ENCODE measurements at regions not wholly inside any gene's neighbourhood (a gene's known extent, or its start where the extent isn't known, plus 50 kb on each side); places are given as distances from the start of the nearest gene placed in this dataset.

DNA sequence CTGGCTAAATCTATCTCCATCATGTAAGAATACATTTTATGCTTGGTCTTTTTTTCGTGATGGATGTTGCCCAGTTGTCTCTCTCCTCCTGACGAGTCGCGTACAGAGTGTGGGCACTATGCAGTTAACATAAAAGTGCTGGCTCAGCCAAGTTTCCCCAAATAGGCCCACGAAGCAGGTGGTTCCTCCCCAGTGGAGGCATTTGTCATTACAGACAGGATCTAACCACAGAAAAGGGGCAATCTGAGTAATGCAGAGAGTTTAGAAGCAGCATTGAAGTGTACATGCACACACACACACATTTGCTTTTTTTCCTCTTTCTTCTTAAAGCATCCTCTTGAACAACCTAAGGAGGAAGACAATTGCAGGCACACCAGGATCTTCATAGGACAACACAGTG, 188.7 kb upstream of the VCX start:
- H2BK15ac ChIP-seq (ENCODE audit: low read length), result no peak overlapping the region
- WGBS, 2 donors (ENCODE audit: extremely low coverage in 2 of 2, insufficient read length in 2 of 2, insufficient replicate concordance in 1 of 2), result no CpG with 5 or more reads among the region's 5 CpGs
- no peak overlapping the region for H3K23ac ChIP-seq (ENCODE audit: low read depth, low read length, poor library complexity)
- H4K8ac ChIP-seq (ENCODE audit: low read depth, low read length), result no peak overlapping the region
- no peaks in the 10 kb centered on the region for H3K27me3 ChIP-seq (ENCODE audit: control insufficient read depth in 3 of 3, insufficient read depth in 3 of 3, low read depth in 1 of 3, low read length in 3 of 3)
- no peaks in the 10 kb centered on the region for H3K36me3 ChIP-seq (replicated peaks in 1 of 2; ENCODE audit: control insufficient read depth in 2 of 2, insufficient read depth in 2 of 2, low read length in 2 of 2)
- H3K4ac ChIP-seq (ENCODE audit: low read length), result no peak overlapping the region
- H3K4me3 ChIP-seq (ENCODE audit: low read length in 2 of 2), result no peak overlapping the region
- H3K18ac ChIP-seq (ENCODE audit: low read length), result no peak overlapping the region
- H2AK5ac ChIP-seq (ENCODE audit: low read depth, low read length), result no peak overlapping the region
- no peak overlapping the region for H3K4me2 ChIP-seq (ENCODE audit: insufficient read depth, low read length, poor library complexity, severe bottlenecking)
- no peak overlapping the region for H3K27ac ChIP-seq (replicated peaks; ENCODE audit: low read length)
- no peak overlapping the region for H3K14ac ChIP-seq (ENCODE audit: low read length)
- H2BK12ac ChIP-seq (ENCODE audit: low read length), result no peak overlapping the region
- H2BK120ac ChIP-seq (ENCODE audit: low read depth, low read length), result no peak overlapping the region
- no peaks in the 10 kb centered on the region for H3K79me1 ChIP-seq (ENCODE audit: low read depth, low read length)
- H3K9me3 ChIP-seq (replicated peaks in 1 of 2; ENCODE audit: control insufficient read depth in 2 of 2, insufficient read depth in 1 of 2, low read depth in 1 of 2, low read length in 2 of 2), result no peaks in the 10 kb centered on the region
- H2AFZ ChIP-seq (ENCODE audit: low read length), result no peak overlapping the region
- H4K91ac ChIP-seq (ENCODE audit: low read depth, low read length, poor library complexity), result no peak overlapping the region
- no peak for DNase-seq (ENCODE audit: low spot score)
- no peak overlapping the region for H2BK5ac ChIP-seq (ENCODE audit: low read length)
- no peaks in the 10 kb centered on the region for H3K4me1 ChIP-seq (ENCODE audit: control insufficient read depth in 2 of 2, insufficient read depth in 1 of 2, low read depth in 1 of 2, low read length in 2 of 2)
- H3K9ac ChIP-seq (ENCODE audit: low read depth, low read length, poor library complexity), result no peak overlapping the region

DNA sequence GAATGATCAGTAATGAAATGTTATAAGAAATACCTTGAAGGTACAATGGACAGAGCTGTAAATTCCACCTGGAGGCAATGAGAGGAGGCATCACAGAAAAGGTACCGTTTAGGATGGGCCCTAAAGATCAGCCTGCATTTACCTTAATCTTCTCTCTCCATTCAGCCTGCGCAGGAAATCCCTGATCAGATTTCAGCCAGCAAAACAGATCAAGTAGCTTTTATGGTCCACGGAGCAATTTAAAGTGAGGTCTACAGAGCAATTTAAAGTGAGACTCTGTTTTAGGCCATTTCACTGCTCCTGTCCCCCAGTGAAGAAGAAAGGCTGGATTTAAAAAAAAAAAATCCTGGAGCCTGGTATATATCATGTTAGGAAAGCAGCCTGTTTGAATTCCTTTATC, 195.1 kb upstream of the VCX start:
- no peak overlapping the region for H2AK5ac ChIP-seq (ENCODE audit: low read depth, low read length)
- no peak overlapping the region for H3K4ac ChIP-seq (ENCODE audit: low read length)
- H4K91ac ChIP-seq (ENCODE audit: low read depth, low read length, poor library complexity), result no peak overlapping the region
- WGBS, 2 donors (ENCODE audit: extremely low coverage in 2 of 2, insufficient read length in 2 of 2, insufficient replicate concordance in 1 of 2), result no CpG with 5 or more reads among the region's 3 CpGs
- H2AFZ ChIP-seq (ENCODE audit: low read length), result no peak overlapping the region
- H3K36me3 ChIP-seq (replicated peaks in 1 of 2; ENCODE audit: control insufficient read depth in 2 of 2, insufficient read depth in 2 of 2, low read length in 2 of 2), result no peaks in the 10 kb centered on the region
- H3K9me3 ChIP-seq (replicated peaks in 1 of 2; ENCODE audit: control insufficient read depth in 2 of 2, insufficient read depth in 1 of 2, low read depth in 1 of 2, low read length in 2 of 2), result no peaks in the 10 kb centered on the region
- no peak overlapping the region for H2BK5ac ChIP-seq (ENCODE audit: low read length)
- no peaks in the 10 kb centered on the region for H3K79me1 ChIP-seq (ENCODE audit: low read depth, low read length)
- no peak overlapping the region for H4K8ac ChIP-seq (ENCODE audit: low read depth, low read length)
- H3K27ac ChIP-seq (replicated peaks; ENCODE audit: low read length), result no peak overlapping the region
- no peak overlapping the region for H3K18ac ChIP-seq (ENCODE audit: low read length)
- H3K27me3 ChIP-seq (ENCODE audit: control insufficient read depth in 3 of 3, insufficient read depth in 3 of 3, low read depth in 1 of 3, low read length in 3 of 3), result no peaks in the 10 kb centered on the region
- no peak overlapping the region for H3K9ac ChIP-seq (ENCODE audit: low read depth, low read length, poor library complexity)
- H2BK15ac ChIP-seq (ENCODE audit: low read length), result no peak overlapping the region
- H3K14ac ChIP-seq (ENCODE audit: low read length), result no peak overlapping the region
- H3K4me3 ChIP-seq (ENCODE audit: low read length in 2 of 2), result no peak overlapping the region
- no peaks in the 10 kb centered on the region for H3K4me1 ChIP-seq (ENCODE audit: control insufficient read depth in 2 of 2, insufficient read depth in 1 of 2, low read depth in 1 of 2, low read length in 2 of 2)
- no peak overlapping the region for H2BK12ac ChIP-seq (ENCODE audit: low read length)
- H3K23ac ChIP-seq (ENCODE audit: low read depth, low read length, poor library complexity), result no peak overlapping the region
- H2BK120ac ChIP-seq (ENCODE audit: low read depth, low read length), result no peak overlapping the region
- no peak for DNase-seq (ENCODE audit: low spot score)
- H3K4me2 ChIP-seq (ENCODE audit: insufficient read depth, low read length, poor library complexity, severe bottlenecking), result no peak overlapping the region

DNA sequence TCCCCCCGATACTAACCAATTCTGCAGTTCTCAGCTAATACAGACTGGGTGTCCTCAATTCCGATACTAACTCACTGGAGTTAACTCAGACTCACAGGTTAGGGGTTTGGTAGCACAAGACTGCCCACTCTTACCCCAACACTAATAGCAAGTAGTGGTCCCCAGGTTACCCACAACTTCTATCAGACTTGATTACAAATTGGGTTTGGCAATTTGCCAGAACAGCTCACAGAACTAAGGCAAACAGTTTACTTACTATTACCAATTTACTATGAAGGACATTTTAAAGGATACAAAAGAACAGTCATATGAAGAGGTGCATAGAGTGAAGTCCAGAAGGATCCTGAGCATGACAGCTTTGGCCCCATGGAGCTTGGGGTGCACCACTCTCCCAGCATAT, 201.8 kb upstream of the VCX start:
- H3K27ac ChIP-seq (replicated peaks; ENCODE audit: low read length), result no peak overlapping the region
- no peak overlapping the region for H2AFZ ChIP-seq (ENCODE audit: low read length)
- no CpG with 5 or more reads among the region's 2 CpGs for WGBS, 2 donors (ENCODE audit: extremely low coverage in 2 of 2, insufficient read length in 2 of 2, insufficient replicate concordance in 1 of 2)
- no peak overlapping the region for H2BK12ac ChIP-seq (ENCODE audit: low read length)
- no peaks in the 10 kb centered on the region for H3K9me3 ChIP-seq (replicated peaks in 1 of 2; ENCODE audit: control insufficient read depth in 2 of 2, insufficient read depth in 1 of 2, low read depth in 1 of 2, low read length in 2 of 2)
- no peak overlapping the region for H3K23ac ChIP-seq (ENCODE audit: low read depth, low read length, poor library complexity)
- no peaks in the 10 kb centered on the region for H3K27me3 ChIP-seq (ENCODE audit: control insufficient read depth in 3 of 3, insufficient read depth in 3 of 3, low read depth in 1 of 3, low read length in 3 of 3)
- H3K14ac ChIP-seq (ENCODE audit: low read length), result no peak overlapping the region
- no peak overlapping the region for H4K8ac ChIP-seq (ENCODE audit: low read depth, low read length)
- H3K18ac ChIP-seq (ENCODE audit: low read length), result no peak overlapping the region
- no peak overlapping the region for H3K4me2 ChIP-seq (ENCODE audit: insufficient read depth, low read length, poor library complexity, severe bottlenecking)
- peaks cover 0 to 5% of the 10 kb centered on the region in 2 donors for H3K4me1 ChIP-seq (ENCODE audit: control insufficient read depth in 2 of 2, insufficient read depth in 1 of 2, low read depth in 1 of 2, low read length in 2 of 2)
- H3K79me1 ChIP-seq (ENCODE audit: low read depth, low read length), result no peaks in the 10 kb centered on the region
- H3K36me3 ChIP-seq (replicated peaks in 1 of 2; ENCODE audit: control insufficient read depth in 2 of 2, insufficient read depth in 2 of 2, low read length in 2 of 2), result no peaks in the 10 kb centered on the region
- H2BK5ac ChIP-seq (ENCODE audit: low read length), result no peak overlapping the region
- H3K4ac ChIP-seq (ENCODE audit: low read length), result no peak overlapping the region
- no peak overlapping the region for H2BK120ac ChIP-seq (ENCODE audit: low read depth, low read length)
- no peak overlapping the region for H3K9ac ChIP-seq (ENCODE audit: low read depth, low read length, poor library complexity)
- no peak overlapping the region for H2BK15ac ChIP-seq (ENCODE audit: low read length)
- no peak overlapping the region for H3K4me3 ChIP-seq (ENCODE audit: low read length in 2 of 2)
- H4K91ac ChIP-seq (ENCODE audit: low read depth, low read length, poor library complexity), result no peak overlapping the region
- DNase-seq (ENCODE audit: low spot score), result no peak
- no peak overlapping the region for H2AK5ac ChIP-seq (ENCODE audit: low read depth, low read length)

DNA sequence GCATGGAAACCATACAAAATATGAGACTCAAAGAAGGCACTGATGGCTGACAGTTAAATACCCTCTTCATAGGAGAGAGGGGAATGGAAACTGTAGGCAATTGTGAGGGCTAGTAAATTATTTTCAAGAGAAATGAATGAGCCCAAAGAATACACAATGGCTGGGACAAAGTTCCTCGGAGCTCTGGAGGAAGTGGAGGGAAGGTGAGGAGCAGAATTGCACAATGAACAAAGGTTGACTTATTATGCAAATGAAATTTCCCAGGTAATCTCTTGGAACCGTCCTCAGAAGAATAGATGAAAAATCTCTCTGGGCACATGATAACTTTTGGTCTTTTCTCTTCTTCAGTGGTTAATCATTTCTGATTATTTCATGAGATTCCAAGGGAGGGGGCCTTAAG, 202.6 kb upstream of the VCX start:
- Histone ChIP-seq H3K4ac (ENCODE audit: low read length) (no peak overlapping the region), H4K8ac (ENCODE audit: low read depth, low read length) (no peak overlapping the region), H4K91ac (ENCODE audit: low read depth, low read length, poor library complexity) (no peak overlapping the region), H3K79me1 (ENCODE audit: low read depth, low read length) (no peaks in the 10 kb centered on the region), H3K4me2 (ENCODE audit: insufficient read depth, low read length, poor library complexity, severe bottlenecking) (no peak overlapping the region), H3K4me1 (ENCODE audit: control insufficient read depth in 2 of 2, insufficient read depth in 1 of 2, low read depth in 1 of 2, low read length in 2 of 2) (peaks cover 0 to 8% of the 10 kb centered on the region in 2 donors), H3K27ac (replicated peaks; ENCODE audit: low read length) (no peak overlapping the region), H3K27me3 (ENCODE audit: control insufficient read depth in 3 of 3, insufficient read depth in 3 of 3, low read depth in 1 of 3, low read length in 3 of 3) (no peaks in the 10 kb centered on the region), H3K36me3 (replicated peaks in 1 of 2; ENCODE audit: control insufficient read depth in 2 of 2, insufficient read depth in 2 of 2, low read length in 2 of 2) (no peaks in the 10 kb centered on the region), H3K9me3 (replicated peaks in 1 of 2; ENCODE audit: control insufficient read depth in 2 of 2, insufficient read depth in 1 of 2, low read depth in 1 of 2, low read length in 2 of 2) (no peaks in the 10 kb centered on the region), H2BK120ac (ENCODE audit: low read depth, low read length) (no peak overlapping the region), H3K23ac (ENCODE audit: low read depth, low read length, poor library complexity) (no peak overlapping the region), H3K4me3 (ENCODE audit: low read length in 2 of 2) (no peak overlapping the region), H2BK12ac (ENCODE audit: low read length) (no peak overlapping the region), H3K18ac (ENCODE audit: low read length) (no peak overlapping the region), H3K9ac (ENCODE audit: low read depth, low read length, poor library complexity) (no peak overlapping the region), H2BK5ac (ENCODE audit: low read length) (no peak overlapping the region), H2BK15ac (ENCODE audit: low read length) (no peak overlapping the region), H2AFZ (ENCODE audit: low read length) (no peak overlapping the region), H2AK5ac (ENCODE audit: low read depth, low read length) (no peak overlapping the region), H3K14ac (ENCODE audit: low read length) (no peak overlapping the region)
- no peak for DNase-seq (ENCODE audit: low spot score)
- no CpG with 5 or more reads among the region's 2 CpGs for WGBS, 2 donors (ENCODE audit: extremely low coverage in 2 of 2, insufficient read length in 2 of 2, insufficient replicate concordance in 1 of 2)
